GM18907 (cell line): ENCODE measurements at regions not wholly inside any gene's neighbourhood (a gene's known extent, or its start where the extent isn't known, plus 50 kb on each side); places are given as distances from the start of the nearest gene placed in this dataset.

Experiments
- ATAC-seq: cut with Tn5 transposase; IDR thresholded peaks from one replicate; pipeline ENCODE4 v1.9.1; 2021; ENCODE audit warnings: mild to moderate bottlenecking, moderate library complexity; ENCODE audit not compliant: unreplicated experiment

DNA sequence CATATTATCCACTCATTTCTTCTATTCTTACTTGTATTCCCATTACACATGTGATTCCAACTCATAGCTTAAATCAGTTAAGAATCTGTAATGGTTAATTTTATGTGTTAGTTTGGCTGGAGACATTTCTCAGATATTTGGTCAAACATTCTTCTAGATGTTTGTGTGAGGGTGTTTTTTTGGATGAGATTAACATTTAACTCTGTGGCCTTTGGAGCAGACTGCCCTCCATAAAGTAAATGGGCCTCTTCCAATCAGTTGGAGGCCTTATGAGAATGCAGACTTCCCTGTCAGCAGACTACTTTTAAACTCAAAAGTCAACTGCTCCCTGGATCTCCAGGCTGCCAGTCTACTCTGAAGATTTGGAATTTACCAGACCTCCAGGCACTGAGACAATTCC, 976.8 kb upstream of the ACVR2A start:
- ATAC-seq = no peak

DNA sequence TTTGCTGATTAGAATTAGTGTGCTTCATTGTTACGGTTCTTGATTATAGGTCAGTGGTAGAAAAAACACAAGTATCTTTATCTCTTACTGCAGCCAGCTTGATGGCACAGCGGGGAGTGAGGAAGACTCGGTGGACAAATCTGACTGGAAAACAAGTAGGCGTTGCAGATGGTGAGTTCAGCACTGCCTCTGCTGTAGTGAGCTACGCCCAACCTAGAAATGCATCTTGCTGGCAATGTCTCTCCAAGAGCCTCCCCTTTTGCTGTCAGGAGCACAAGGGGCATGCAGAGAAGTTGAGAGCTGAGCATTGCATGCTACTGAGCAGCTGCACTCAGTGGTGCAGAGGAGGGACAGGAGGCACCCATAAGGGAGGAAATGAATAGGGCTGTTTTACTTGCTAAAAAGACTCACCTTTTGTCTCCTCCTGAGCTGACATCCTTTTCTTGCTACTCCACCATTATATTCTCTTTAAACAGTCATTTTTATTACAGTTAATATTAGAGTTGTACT, 977.3 kb upstream of the ACVR2A start:
- no peak for ATAC-seq

DNA sequence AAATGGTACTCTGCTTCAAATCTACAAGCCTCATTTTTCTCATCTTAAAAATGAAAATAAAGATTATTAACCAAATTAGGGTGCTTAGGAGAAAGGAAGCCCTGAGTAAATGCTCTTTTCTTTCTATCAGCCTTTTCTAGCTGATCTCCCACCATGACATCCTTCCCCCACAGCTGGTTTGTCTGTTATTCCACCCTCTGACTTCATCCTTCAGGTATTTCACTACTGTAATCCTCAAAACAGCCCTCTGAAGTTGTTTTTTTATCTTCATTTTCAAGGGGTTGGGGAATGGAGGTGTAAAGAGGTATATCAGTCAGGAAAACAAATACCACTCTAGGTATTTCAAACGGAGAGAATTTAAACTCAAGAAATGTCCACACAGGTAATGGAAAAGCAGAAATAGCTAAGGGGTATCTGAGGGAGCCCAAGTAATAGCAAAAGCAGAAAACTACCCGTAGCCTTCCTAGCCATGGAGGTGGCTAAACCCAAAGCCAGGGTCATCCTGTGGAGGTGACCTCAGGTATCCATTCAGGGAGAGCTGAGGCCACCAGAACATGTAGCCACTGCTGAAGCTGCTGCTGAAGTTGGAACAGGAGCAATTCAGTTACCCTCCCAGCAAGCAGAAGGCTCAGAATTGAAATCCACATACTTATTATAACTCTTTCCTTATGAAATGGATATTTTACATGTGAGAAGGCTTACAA, 990.9 kb upstream of the ACVR2A start:
- ATAC-seq = no peak

DNA sequence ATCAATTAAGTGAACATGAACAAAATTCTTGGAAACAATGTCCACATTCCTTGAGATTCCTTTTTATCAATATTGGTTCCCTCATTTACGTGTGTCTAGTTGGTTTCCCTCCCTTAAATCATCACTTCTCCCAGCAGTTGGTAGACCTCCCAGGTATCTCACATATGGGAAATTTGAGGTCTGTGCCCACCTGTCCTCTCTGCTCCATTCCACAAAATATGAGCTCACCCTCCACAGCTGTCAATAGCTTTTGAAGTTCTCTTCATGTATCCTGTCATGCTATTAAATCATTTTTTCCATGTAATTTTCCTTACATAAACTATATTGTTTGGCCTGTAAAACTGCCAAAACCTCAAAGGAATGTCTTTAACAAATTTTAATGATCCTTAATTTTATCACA, 992.2 kb upstream of the ACVR2A start:
- no peak for ATAC-seq

DNA sequence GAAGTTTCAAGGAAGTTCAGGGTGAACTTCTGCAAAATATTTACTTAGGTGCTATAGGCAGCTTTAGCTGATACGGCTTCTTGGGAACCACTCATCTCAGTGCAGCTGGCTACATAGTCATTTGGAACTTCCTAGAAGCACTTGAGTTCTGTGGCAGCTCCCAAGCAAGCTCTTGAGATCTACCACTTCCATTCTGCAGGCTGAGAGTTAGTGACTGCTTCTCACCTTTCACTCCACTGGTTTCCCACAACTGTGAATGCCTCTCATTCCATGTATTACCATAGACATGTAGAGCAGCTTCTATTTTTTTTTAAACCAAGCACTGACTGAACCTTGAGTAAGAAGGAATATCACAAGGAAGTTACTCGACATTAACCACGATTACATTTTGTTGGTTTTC, 994.1 kb upstream of the ACVR2A start:
- no peak for ATAC-seq

DNA sequence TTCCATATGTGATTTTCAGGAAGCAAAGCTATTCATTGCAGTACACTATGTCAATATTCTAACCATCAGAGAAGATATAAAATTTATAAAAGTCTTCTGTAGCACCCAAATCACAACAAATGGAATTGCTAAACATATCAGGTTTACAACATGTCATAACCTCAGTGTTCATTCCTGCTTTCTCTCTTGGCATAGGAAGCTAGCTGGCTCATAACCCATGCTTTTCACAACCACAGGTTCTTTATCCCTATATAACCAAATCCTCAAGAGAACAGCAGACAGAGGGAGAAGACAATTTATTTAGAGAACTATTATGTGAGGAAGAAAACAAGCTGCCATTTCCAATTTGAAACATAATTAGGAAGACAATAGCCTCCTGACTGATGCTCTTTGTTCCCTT, 997.0 kb upstream of the ACVR2A start:
- no peak for ATAC-seq

DNA sequence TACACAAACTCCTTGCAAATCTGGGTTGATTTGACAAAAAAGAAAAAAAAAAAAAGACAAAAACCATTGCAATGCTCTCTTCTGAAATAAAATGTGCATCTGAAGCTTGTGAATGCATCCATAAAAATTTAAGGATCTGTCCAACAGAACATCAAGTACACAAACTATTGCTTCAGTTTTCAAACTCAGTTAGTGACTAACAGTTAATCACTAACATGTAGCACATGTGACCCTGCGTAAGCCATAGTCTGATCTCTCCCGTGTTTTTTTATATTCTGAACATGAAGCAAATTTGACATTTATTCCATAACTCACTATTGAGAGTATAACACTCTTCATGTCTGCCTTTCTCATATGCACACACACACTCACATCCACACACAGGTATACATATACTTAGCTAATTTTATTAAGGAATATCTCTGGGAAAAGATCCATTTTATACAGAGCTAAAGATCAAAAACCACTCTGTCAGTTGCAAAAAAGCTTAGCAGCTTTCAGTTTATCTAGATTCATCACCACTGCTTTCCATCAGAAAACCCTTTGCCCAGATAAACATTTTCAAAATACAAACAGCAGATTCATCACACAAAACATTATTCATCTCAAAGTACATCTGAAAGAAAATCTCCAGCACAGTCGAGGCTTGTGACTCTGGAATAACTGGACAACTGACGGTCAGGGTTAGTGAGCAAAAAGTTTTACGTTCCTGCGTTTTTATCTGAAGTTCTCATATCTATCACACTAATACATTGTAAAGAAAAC, 1000.4 kb upstream of the ACVR2A start:
- no peak for ATAC-seq

DNA sequence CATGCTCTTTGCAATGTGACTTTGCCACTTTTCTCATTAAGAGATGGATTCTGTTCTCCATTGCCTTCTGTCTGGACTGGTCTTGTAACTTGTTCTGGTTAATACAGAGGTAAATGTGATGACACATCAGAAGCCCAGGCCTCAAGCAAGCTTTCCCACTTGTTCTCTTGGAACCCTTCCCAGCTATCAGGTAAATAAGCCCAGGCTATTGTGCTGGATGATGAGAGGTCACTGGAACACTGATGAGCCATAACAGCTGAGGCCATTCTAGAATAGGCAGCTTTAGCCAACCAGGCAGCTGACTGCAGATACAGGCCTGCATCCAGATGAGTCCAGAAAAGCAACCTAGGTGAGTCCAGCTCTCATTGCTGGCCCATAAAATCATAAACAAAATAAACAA, 1007.0 kb upstream of the ACVR2A start:
- ATAC-seq = no peak

DNA sequence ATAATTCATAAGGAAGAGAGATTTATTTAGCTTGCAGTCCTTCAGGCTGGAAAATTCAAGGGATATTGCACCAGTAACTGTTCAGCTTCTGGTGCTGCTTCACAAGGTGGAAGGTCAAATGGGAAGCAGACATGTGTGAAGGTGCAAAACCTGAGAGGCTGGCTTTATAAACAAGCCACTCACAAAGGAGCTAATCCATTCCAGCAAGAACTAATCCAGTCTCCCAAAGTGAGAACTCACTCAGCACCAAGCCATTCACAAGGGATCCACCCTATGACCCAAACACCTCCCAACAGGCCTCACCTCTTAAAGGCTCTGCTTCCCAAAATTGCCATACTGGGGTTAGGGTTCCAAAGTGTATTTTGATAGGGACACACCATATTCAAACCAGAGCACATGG, 1018.4 kb upstream of the ACVR2A start:
- no peak for ATAC-seq

DNA sequence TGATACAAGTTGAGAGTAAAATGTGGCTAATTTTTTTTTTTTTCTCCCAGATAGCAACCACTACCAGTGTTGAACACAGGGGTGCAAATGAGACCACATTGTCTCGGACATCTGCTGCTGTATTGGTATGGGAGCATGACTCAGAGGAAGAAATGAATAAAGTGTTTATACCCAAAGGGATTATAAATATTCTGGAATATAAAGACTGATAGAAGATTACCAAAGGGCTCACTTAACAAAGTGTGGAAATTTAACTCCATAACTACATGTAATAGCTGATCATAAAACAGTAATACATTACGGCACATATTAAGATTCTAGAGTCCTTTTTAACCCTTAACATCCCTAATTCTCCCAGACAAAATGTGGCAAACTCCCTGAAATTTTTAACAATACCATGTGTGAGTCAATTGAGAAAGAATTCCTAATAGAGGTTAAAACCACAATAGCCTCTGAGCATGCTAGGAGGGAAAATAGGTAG, 1023.0 kb upstream of the ACVR2A start:
- no peak for ATAC-seq

DNA sequence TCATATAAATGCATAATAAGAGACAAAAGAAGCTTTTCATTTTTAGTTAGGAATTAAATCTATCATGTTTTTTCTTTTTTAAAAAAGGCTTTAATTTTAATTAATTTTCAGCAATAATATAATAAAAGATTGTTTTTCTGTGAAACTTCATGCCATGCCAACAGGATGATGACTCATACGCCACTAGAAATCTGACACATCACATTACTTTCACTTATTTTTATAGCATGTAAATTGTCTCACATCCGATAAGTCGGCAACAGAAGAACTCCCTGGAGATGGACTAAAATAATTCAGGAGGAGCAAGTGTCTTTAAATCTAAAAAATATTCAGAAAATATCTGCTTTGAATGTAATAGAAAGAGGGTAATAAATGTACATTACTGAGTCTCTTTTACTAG, 1024.2 kb upstream of the ACVR2A start:
- ATAC-seq = no peak

DNA sequence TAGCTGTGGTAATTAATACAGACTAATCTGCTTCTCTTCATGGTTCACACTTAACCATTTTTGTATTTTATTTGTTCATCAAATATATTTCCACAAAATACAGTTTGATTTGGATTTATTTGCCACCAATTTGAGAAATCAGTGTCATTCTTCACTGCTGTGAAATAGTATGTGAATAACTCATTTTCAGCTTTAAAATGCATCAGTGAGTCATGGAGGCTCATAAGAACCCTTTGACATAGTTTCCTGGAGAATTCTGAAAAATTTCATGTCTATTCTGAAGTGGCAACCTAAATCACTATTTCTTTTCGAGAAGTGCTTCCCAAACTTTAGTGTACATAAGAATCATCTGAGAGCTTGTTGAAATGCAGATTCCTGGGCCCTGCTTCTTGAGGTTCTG, 1026.7 kb upstream of the ACVR2A start:
- ATAC-seq = no peak

DNA sequence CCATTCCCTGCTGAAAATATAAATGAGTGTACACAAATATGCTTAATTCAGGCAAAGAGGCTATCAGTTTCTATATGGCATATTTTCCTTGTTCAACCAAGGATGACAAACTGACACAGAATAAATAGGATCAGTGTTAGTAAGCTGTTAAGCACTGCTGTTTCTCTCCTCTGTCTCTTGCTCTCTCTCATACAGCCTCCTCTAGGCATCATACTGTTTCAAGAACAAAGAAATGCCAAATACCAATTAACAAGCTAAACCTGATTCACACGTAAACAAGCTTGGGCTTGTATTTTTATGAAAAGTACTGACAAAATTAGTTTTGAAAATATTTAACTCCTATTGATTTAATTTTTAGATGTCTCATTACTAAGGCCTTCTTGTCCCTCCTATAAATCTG, 1027.2 kb upstream of the ACVR2A start:
- no peak for ATAC-seq

DNA sequence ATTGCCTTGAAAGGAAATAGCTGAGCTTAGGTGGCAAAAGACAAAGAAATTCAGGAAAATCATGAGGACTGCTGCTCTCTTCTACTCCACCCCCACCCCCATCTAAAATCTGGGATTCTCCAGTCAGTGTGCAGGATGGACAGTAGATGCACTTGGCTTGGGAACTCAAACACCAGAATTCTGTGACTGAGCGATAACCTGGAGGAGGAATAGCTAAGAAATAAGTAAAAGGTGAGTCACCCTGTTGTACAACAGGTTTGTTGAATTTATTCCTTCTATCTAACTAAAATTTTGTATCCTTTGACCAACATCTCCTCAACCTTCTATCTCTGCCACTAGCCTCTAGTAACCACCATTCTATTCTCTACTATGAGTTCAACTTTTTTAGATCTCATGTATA, 1029.9 kb upstream of the ACVR2A start:
- ATAC-seq = no peak

DNA sequence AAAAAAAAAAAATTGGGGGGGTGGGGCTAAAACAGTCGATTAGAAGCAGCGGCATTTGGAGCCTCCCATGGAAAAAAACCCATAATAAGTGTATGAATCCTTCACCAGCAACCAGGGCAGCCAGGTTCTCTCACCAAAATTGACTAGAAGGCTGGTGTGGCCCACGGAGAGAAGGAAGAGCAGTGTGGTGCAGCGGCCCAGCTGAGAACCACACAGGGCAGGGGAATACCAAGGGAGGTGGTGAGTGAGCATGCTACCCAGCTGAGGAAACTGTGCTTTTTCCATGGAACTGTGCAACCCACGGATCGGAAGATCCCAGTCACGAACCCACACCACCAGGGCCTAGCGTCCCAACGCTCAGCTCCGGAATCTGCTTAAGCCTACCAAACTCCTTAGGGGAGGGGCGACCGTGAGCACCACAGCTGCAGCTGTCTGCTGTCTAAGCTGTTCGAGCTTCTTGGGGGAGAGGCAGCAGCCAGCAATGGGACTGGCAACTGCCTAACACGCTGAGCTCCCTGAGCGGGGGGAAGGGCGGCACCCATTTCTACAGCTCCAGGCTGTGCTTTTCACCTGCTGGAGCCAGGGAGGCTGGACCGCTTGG, 1037.2 kb upstream of the ACVR2A start:
- ATAC-seq = no peak

DNA sequence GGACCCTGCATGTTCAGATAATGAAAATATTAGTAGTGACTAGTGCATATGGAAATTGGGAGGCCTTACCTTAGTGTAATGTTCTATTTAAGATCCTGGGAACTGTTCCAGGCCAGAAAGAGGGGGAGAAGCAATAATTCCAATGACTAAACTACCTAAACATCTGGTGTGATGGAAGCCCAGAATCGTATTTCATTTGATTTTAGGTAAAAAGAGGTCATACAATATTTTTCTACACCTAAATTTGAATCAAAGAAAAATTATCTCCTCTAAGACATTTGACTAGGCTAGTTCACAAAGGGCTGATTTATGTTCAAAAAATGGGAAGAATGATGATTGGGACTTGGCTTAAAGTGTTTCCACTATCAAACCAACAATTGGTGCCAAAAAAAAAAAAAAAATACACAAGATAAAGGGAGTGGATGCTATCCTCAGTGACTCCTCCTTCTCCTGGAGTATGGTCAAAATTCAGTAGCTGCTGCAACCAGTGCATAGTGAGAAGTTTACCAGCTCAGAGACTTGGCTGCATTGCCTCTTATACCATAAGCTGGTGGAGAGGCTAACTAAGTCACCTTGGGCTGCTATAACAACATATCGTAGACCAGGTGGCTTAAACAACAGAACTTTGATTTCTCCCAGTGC, 1038.3 kb upstream of the ACVR2A start:
- no peak for ATAC-seq

DNA sequence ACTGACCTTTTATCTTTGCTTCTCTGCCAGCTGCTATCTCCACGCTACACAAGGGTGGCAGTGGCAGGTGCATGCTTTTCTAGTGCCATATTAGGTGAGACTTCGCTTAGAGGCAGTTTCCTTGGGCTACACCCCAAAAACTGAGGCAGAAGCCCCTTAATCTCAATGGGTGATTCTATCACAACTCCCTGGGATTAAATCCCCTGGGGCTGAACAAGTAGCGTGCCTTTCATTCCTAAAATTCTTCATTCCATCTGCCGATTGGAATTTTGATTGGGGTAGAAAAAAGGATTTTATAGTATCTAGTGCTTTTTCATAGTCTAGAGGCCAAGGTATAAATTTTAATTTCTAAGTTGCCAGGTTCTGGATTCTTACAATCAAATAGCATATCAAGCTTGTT, 1040.5 kb upstream of the ACVR2A start:
- no peak for ATAC-seq

DNA sequence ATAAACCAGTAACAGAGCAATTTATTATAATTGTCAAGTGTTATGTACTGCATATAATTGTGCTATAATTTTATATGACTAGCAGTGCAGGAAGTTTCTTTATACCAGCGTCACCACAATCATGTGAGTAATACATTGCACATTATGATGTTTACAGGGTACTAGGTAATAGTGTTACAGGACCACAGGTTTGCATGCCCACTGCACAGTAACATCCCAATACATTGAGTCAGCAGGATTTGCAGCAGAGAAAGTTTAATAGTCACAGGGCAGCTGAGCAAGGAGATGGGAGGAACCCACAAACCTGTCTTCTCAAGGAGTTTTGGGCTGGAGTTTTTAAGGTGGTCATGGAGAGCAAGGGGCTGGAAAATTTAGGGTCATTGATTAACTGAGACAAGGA, 1042.9 kb upstream of the ACVR2A start:
- ATAC-seq = no peak

DNA sequence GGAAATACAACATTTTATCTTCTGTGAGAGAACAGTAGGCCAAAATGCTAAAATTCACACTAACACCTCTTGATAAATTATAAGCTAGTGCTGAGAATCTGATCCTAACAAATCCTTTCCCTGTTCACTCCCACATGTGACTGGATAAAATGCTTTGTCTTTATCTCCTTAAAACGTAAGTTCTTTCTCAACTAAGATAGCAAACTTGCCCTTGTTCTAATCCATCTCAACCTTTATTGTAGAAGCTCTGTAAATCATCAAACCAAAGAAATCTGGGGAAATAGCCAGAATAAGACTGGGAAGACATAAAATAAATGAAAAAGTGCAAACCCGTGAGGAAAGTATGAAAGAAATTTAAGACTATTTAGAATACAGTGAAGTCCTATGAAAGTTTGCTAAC, 1058.4 kb upstream of the ACVR2A start:
- ATAC-seq = no peak

DNA sequence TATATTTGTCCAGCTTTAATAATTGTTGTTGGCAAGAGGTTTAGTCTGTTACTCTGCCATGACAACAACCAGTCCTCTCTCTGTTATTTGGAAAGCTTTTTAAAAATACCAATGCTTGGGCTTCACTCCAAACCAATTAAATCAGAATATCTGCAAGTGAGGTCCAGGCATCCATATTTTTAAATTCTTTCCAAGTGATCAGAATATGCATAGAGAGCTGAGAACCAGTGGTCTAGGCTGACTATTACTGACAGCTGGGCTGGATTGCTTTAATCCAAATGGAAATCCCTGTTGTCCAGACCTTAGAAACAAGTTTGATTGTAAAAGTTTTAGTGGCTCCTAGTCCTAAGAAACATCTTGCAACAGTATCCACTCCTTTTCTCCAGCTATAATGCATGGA, 1059.7 kb upstream of the ACVR2A start:
- no peak for ATAC-seq

DNA sequence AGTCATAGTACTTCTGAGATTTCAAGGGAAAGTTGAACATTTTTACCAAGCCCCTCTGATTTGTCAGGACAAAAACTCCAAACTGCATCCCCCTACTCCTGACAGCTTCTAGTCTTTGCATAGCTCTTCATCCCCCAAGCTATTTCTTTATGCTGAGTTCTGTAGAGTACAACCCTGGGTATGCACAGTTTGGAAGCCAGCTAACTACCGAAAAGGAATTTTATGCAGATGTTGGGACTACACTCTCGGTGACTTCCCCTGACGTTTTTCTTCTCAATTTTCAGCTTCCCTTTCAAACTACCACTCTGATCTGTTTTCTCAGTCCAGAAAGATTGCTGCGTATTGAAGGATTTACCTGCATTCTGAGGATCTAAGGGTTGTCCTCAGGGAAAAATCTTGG, 1060.2 kb upstream of the ACVR2A start:
- ATAC-seq = no peak

DNA sequence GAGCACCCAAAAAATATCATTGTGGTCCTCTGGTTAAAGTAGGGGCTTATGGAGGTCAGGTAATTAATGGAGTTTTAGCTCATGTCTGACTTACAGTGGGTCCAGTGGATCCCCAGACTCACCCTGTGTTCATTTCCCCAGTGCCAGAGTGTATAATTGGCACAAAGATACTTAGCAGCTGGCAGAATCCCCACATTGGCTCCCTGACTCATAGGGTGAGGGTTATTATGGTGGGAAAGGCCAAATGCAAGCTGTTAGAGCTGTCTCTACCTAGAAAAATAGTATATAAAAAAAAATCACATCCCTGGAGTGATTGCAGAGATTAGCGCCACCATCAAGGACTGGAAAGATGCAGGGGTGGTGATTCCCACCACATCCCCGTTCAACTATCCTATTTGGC, 1067.6 kb upstream of the ACVR2A start:
- ATAC-seq = no peak
